ENCODE measurements at regions not wholly inside any gene's neighbourhood (a gene's known extent, or its start where the extent isn't known, plus 50 kb on each side); places are given as distances from the start of the nearest gene placed in this dataset.

DNA sequence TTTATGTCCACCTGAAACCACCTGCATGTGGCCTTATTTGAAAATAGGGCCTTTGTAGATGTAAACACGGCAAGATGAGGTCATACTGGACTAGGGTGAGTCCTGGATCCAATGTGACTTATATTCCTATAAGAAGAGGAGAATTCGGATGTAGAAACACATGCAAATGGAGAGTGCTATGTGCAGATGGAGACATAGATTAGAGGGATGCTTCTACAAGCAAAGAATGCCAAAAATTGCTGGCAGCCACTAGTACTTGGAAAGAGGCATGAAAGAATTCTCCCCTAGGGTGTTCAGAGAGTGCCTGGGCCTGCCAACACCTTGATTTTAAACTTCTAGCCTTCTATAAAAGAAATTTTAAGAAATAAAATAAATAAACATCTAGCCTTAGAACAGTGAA lies 226.1 kb downstream of the RFC3 start:
- TF ChIP-seq, protein P1, sequence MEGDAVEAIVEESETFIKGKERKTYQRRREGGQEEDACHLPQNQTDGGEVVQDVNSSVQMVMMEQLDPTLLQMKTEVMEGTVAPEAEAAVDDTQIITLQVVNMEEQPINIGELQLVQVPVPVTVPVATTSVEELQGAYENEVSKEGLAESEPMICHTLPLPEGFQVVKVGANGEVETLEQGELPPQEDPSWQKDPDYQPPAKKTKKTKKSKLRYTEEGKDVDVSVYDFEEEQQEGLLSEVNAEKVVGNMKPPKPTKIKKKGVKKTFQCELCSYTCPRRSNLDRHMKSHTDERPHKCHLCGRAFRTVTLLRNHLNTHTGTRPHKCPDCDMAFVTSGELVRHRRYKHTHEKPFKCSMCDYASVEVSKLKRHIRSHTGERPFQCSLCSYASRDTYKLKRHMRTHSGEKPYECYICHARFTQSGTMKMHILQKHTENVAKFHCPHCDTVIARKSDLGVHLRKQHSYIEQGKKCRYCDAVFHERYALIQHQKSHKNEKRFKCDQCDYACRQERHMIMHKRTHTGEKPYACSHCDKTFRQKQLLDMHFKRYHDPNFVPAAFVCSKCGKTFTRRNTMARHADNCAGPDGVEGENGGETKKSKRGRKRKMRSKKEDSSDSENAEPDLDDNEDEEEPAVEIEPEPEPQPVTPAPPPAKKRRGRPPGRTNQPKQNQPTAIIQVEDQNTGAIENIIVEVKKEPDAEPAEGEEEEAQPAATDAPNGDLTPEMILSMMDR (IDR thresholded peaks at IDR 0.05): no peak
- no peak overlapping the region for H3K27ac ChIP-seq
- no peak overlapping the region for H3K4me3 ChIP-seq
- no peak for DNase-seq (ENCODE audit: low spot score)

DNA sequence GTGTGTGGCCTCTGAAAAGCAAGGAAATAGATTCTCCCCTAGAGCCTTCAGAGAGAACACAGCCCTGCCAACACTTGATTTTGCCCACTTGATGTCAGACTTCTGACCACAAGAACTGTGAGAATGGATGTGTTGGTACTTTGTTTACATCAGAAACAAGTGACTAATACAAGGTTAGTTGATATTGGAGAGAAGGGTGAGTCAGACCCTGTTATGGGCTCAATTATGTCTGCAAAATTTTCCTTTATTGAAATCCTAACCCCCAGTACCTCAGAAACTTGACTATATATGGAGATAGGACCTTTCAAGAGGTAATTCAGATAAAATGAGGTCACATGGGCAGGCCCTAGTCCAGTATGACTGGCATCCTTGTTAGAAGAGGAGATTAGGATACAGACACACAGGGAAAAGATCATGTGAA lies 226.7 kb downstream of the RFC3 start:
- no peak overlapping the region for H3K27ac ChIP-seq
- no peak for DNase-seq (ENCODE audit: low spot score)
- H3K4me3 ChIP-seq: no peak overlapping the region
- TF ChIP-seq, protein P1 (IDR thresholded peaks at IDR 0.05): no peak

DNA sequence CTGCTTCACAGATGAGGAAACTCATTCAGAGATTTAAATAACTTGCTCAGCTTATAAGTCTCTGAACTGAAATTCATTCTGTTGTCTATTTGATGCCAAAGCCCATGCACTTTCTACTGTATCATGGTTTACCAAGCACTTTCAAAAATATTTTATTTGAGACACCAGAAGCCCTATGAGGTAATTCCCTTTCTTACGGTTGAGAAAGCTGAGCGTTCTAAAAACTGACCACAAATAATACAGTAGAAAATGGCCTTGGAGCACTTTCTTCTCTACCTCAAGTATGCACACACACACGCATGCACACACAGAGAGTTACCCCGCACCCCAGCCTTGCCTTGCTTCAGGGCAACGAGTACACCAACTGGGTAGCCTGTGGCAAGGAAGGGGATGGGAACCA lies 228.5 kb downstream of the RFC3 start:
- Histone ChIP-seq H3K27ac (no peak overlapping the region), H3K4me3 (no peak overlapping the region)
- DNase-seq (ENCODE audit: low spot score): no peak
- TF ChIP-seq, protein P1 (IDR thresholded peaks at IDR 0.05): no peak

DNA sequence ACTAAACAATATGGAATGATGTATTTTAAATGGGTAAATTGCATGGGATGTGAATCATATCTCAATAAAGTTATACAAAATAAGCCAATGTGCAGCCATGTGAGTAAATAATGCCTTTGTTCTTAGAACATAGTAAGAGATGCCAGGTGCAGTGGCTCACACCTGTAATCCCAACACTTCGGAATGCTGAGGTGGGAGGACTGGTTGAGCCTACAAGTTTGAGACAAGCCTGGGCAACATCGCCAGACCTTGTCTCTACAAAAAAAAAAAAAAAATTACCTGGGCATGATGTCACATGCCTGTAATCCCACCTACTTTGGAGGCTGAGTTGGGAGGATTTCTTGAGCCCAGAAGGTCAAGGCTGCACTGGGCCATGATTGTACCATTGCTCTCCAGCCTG lies 230.7 kb downstream of the RFC3 start:
- Histone ChIP-seq H3K4me3 (no peak overlapping the region), H3K27ac (no peak overlapping the region)
- DNase-seq (ENCODE audit: low spot score): no peak
- TF ChIP-seq, protein P1 (IDR thresholded peaks at IDR 0.05): no peak

DNA sequence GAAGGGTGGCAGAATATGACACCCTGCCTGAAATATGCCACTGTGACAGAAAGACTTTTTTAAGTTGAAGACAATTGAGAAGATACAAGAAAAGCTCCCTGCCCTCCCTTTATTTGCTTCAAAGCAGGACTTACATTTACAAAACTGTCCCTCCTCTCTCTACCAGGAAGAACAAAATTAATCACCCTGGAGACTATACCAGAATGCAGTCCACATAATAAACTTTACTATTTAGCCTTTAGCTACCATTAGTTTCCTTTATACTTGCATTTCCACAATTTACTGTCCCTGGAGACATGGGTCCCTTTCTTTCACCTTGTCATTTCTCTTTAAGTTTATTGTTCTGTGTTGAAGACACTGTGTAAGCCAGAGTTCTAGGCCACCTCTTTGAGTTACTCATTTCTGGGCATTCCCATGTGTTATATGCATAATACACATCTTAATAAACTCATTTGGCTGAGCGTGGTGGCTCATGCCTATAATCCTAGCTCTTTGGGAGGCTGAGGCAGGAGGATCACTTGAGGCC lies 238.8 kb downstream of the RFC3 start:
- TF ChIP-seq, protein P1 (IDR thresholded peaks at IDR 0.05): no peak
- Histone ChIP-seq H3K27ac (no peak overlapping the region), H3K4me3 (no peak overlapping the region)
- no peak for DNase-seq (ENCODE audit: low spot score)

DNA sequence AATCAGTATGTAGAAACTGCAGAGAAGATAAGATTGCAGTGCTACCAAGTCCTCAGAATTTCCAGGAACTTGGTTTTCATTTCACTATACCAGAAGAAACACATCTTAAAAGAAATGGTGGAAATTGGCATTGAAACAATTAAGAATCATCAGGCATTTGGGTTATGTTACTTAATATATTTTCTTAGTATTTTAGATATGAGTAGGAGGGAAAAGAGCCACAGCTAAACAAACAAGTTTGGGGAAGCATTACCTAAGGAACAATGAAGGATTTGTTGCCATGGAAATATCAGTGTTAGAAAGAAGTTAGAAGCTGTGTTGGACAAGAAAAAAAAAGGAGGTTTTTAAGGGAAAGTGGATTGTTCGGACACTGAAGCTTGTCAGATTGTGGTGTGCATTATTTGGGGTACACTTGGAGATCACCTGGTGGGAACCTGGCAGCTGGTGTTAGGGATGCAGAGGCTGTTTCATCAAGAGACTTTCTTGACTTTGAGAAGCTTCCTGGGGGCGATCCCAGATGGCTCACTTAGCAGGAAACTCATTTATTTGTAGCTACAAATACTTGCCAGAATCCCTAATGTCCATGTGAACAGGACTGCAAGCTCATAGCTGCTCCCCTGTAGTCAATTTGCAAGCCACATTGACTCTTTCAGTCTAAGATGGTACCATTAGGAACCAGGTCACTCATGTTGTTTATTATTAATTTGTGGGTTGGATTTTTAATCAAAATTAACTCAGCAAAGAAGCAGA lies 246.7 kb downstream of the RFC3 start:
- Histone ChIP-seq H3K27ac (no peak overlapping the region), H3K4me3 (no peak overlapping the region)
- no peak for DNase-seq (ENCODE audit: low spot score)
- TF ChIP-seq, protein P1 (IDR thresholded peaks at IDR 0.05): no peak

DNA sequence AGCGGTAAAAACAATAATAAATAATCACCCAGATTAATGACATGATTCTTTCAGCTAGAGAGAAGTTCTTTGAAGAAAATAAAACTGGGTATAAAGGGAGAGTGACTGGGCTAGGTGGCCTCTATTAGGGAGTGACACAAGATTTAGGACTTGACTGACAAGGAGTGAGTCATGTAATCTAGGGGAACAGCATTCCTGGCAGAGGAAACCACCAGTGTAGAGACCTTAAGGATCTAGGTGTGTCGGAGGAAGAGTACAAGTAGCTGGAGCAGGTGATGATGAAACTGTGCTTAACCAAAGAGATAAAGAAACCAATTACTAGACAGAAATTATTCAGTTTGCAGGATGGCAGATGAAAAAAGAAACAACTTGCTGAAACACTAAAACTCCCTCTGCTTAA lies 248.0 kb downstream of the RFC3 start:
- TF ChIP-seq, protein P1 (IDR thresholded peaks at IDR 0.05): no peak
- Histone ChIP-seq H3K27ac (no peak overlapping the region), H3K4me3 (no peak overlapping the region)
- no peak for DNase-seq (ENCODE audit: low spot score)

All from coronary artery (tissue), 2 donors.